ENCODE measurements at regions not wholly inside any gene's neighbourhood (a gene's known extent, or its start where the extent isn't known, plus 50 kb on each side); places are given as distances from the start of the nearest gene placed in this dataset.

- no peak for TF ChIP-seq CTCF (IDR thresholded peaks at IDR 0.05)
- no peak for TF ChIP-seq POLR2A (IDR thresholded peaks at IDR 0.05)
- no peak for TF ChIP-seq POLR2AphosphoS5 (IDR thresholded peaks at IDR 0.05; ENCODE audit: insufficient read depth in 1 of 2, low read depth in 1 of 2)
Observed at GRCh38 chr12:75714462-75715322, 203.3 kb upstream of the KRR1 start.

Measured in vagina (tissue), 2 donors.